MM.1S (cell line): ENCODE measurements at regions not wholly inside any gene's neighbourhood (a gene's known extent, or its start where the extent isn't known, plus 50 kb on each side); places are given as distances from the start of the nearest gene placed in this dataset.

Experiments
- EZH2 ChIP-seq: fragments of 300-600 bp; sonication (generic); optimal IDR thresholded peaks from 2 replicates; pipeline ENCODE3; 2017; ENCODE audit warnings: low read depth, mild to moderate bottlenecking, antibody characterized with exemption, low read length, mixed read lengths
- TF ChIP-seq, protein P1 (sequence below): fragments of 300-600 bp; sonication (generic); IDR thresholded peaks from 2 replicates; pipeline ENCODE4 v1.5.1; 2016; ENCODE audit warnings: antibody characterized with exemption, low read length, mixed read lengths

DNA sequence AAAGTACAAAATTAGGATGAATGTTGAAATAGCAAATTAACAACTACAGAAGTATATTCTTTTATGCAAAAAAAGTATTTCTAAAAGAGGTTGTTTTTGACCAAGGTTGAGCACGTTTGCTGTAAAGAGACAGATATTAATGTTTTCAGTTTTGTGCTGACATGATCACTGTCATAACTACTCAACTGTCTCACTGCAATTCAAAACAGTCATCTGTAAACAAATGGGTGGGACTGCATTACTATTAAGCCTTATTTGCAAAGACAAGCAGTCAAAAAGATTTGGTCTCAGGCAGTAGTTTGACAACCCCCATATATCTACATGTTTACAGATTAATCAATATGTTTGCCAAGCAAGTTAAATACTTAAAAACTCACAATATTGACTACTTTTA, 109.1 kb upstream of the ZNF385D start:
- TF ChIP-seq EZH2: no peak
- TF ChIP-seq, protein P1, sequence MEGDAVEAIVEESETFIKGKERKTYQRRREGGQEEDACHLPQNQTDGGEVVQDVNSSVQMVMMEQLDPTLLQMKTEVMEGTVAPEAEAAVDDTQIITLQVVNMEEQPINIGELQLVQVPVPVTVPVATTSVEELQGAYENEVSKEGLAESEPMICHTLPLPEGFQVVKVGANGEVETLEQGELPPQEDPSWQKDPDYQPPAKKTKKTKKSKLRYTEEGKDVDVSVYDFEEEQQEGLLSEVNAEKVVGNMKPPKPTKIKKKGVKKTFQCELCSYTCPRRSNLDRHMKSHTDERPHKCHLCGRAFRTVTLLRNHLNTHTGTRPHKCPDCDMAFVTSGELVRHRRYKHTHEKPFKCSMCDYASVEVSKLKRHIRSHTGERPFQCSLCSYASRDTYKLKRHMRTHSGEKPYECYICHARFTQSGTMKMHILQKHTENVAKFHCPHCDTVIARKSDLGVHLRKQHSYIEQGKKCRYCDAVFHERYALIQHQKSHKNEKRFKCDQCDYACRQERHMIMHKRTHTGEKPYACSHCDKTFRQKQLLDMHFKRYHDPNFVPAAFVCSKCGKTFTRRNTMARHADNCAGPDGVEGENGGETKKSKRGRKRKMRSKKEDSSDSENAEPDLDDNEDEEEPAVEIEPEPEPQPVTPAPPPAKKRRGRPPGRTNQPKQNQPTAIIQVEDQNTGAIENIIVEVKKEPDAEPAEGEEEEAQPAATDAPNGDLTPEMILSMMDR: no peak
